Vagina (tissue), 2 donors: ENCODE measurements at regions not wholly inside any gene's neighbourhood (a gene's known extent, or its start where the extent isn't known, plus 50 kb on each side); places are given as distances from the start of the nearest gene placed in this dataset.

Experiments used
- POLR2A ChIP-seq, 2 donors: fragments of 450-650 bp; IDR thresholded peaks; one replicate each; pipeline ENCODE4 v1.6.1; 2017; ENCODE audit warnings: antibody characterized with exemption in 2 of 2, mild to moderate bottlenecking in 2 of 2, moderate library complexity in 2 of 2
- POLR2AphosphoS5 ChIP-seq, 2 donors: sonication (generic); formaldehyde crosslinking; IDR thresholded peaks; one replicate each; pipeline ENCODE4 v1.9.0; 2017; ENCODE audit warnings: antibody characterized with exemption in 2 of 2, mild to moderate bottlenecking in 2 of 2, low read depth in 1 of 2; ENCODE audit not compliant: insufficient read depth in 1 of 2
- TF ChIP-seq, protein P1 (sequence below), 3 experiments: fragments of 450-650 bp in 2 of 3; fragments of 200-600 bp in 1 of 3; sonication (generic) in 1 of 3; IDR thresholded peaks; one replicate each; pipeline ENCODE4 v1.5.1; 2017 to 2019; ENCODE audit warnings: antibody characterized with exemption in 3 of 3, mild to moderate bottlenecking in 2 of 3, moderate library complexity in 2 of 3

DNA sequence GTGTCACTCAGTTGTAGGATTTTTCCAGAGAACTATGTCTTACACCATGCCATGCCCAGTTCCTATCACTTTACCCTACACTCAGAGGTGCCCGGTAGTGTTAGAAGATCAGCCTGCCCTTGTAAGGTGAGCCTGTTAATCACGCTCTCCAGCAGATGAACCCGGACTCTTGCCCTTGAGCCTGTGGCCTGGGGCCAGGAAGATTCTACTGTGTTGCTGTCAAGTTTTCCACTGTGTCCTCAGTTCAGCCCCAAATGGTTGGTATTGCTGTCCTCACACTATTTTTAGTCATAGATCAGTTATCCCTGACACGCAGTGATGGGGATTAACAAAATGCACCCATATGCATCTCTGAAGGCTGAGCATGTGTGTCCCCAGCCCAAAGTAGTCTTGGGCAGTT, 105.0 kb upstream of the SPAG17 start:
- TF ChIP-seq, protein P1, sequence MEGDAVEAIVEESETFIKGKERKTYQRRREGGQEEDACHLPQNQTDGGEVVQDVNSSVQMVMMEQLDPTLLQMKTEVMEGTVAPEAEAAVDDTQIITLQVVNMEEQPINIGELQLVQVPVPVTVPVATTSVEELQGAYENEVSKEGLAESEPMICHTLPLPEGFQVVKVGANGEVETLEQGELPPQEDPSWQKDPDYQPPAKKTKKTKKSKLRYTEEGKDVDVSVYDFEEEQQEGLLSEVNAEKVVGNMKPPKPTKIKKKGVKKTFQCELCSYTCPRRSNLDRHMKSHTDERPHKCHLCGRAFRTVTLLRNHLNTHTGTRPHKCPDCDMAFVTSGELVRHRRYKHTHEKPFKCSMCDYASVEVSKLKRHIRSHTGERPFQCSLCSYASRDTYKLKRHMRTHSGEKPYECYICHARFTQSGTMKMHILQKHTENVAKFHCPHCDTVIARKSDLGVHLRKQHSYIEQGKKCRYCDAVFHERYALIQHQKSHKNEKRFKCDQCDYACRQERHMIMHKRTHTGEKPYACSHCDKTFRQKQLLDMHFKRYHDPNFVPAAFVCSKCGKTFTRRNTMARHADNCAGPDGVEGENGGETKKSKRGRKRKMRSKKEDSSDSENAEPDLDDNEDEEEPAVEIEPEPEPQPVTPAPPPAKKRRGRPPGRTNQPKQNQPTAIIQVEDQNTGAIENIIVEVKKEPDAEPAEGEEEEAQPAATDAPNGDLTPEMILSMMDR (IDR thresholded peaks at IDR 0.05) = no peak
- no peak for TF ChIP-seq POLR2AphosphoS5 (IDR thresholded peaks at IDR 0.05; ENCODE audit: insufficient read depth in 1 of 2, low read depth in 1 of 2)
- TF ChIP-seq POLR2A (IDR thresholded peaks at IDR 0.05) = no peak
